PC-3 (cell line): ENCODE measurements at regions not wholly inside any gene's neighbourhood (a gene's known extent, or its start where the extent isn't known, plus 50 kb on each side); places are given as distances from the start of the nearest gene placed in this dataset.

ENCODE experiments used
- EZH2 ChIP-seq: fragments of 300-600 bp; sonication (generic); IDR thresholded peaks from one replicate; pipeline ENCODE4 v1.6.1; 2017; ENCODE audit warnings: antibody characterized with exemption, mild to moderate bottlenecking, low read length; ENCODE audit not compliant: unreplicated experiment
- EZH2phosphoT487 ChIP-seq: fragments of 300-600 bp; sonication (generic); IDR thresholded peaks from 2 replicates; pipeline ENCODE4 v1.6.1; 2018; ENCODE audit warnings: mild to moderate bottlenecking, antibody characterized with exemption, low read length, borderline replicate concordance
- TF ChIP-seq, protein P1 (sequence below): fragments of 300-600 bp; sonication (generic); conservative IDR thresholded peaks from 2 replicates; pipeline ENCODE4 v1.5.1; 2017; ENCODE audit warnings: antibody characterized with exemption, low read depth, mild to moderate bottlenecking, low read length

- TF ChIP-seq, protein P1, sequence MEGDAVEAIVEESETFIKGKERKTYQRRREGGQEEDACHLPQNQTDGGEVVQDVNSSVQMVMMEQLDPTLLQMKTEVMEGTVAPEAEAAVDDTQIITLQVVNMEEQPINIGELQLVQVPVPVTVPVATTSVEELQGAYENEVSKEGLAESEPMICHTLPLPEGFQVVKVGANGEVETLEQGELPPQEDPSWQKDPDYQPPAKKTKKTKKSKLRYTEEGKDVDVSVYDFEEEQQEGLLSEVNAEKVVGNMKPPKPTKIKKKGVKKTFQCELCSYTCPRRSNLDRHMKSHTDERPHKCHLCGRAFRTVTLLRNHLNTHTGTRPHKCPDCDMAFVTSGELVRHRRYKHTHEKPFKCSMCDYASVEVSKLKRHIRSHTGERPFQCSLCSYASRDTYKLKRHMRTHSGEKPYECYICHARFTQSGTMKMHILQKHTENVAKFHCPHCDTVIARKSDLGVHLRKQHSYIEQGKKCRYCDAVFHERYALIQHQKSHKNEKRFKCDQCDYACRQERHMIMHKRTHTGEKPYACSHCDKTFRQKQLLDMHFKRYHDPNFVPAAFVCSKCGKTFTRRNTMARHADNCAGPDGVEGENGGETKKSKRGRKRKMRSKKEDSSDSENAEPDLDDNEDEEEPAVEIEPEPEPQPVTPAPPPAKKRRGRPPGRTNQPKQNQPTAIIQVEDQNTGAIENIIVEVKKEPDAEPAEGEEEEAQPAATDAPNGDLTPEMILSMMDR: no peak
- TF ChIP-seq EZH2 (no peak), EZH2phosphoT487 (no peak)
Observed at GRCh38 chr7:137110535-137110934, 233.0 kb downstream of the PTN start.
